A549 (cell line): ENCODE measurements at regions not wholly inside any gene's neighbourhood (a gene's known extent, or its start where the extent isn't known, plus 50 kb on each side); places are given as distances from the start of the nearest gene placed in this dataset.

ENCODE experiments used
- ATAC-seq, 2 experiments: fragments of 200-7000 bp in 1 of 2; fragments of >200 bp in 1 of 2; cut with Nextera tagmentation in 1 of 2; cut with Tn5 transposase in 1 of 2; 3 replicates each; pipeline versions ENCODE4 v1.8.0 to v1.9.1; 2018 to 2020; ENCODE audit warnings: mild to moderate bottlenecking in 1 of 2, moderate library complexity in 1 of 2
- CTCF ChIA-PET: fragments of 300-600 bp; sonication (Branson Sonifier 250); formaldehyde crosslinking; extraction: SDS; loops from one replicate; lab custom pipeline; 2021; ENCODE audit warnings: antibody characterized with exemption, inconsistent platforms; lab: Yijun Ruan, JAX
- POLR2A ChIA-PET: fragments of 350-600 bp; formaldehyde crosslinking; extraction: SDS; loops from one replicate; lab custom pipeline; 2021; ENCODE audit warnings: antibody characterized with exemption, inconsistent platforms; lab: Yijun Ruan, JAX
- DNase-seq, 2 experiments: peaks; one replicate each; pipeline versions ENCODE4 v3.0.0 to v3.0.0-alpha.2; 2011 to 2016; ENCODE audit warnings: low read depth in 1 of 2, low spot score in 1 of 2
- FAIRE-seq: peaks from 2 replicates; lab custom pipeline; 2011; peaks lifted over from hg19 to GRCh38; lab: Jason Lieb, UNC
- H3K27ac ChIP-seq, 2 experiments: fragments of >200 bp; sonication (Bioruptor Twin); formaldehyde crosslinking; 3 replicates each; pipeline ENCODE4 v1.5.1; 2016 to 2017
- H3K4me1 ChIP-seq: fragments of >200 bp; sonication (Bioruptor Twin); formaldehyde crosslinking; 3 replicates; pipeline ENCODE4 v1.6.1; 2016
- H3K4me2 ChIP-seq: fragments of >200 bp; sonication (Bioruptor Twin); formaldehyde crosslinking; 3 replicates; pipeline ENCODE4 v1.6.1; 2016
- H3K4me3 ChIP-seq: fragments of >200 bp; sonication (Bioruptor Twin); formaldehyde crosslinking; 3 replicates; pipeline ENCODE4 v1.5.1; 2016
- H3K9me3 ChIP-seq: fragments of >200 bp; sonication (Bioruptor Twin); formaldehyde crosslinking; 3 replicates; pipeline ENCODE4 v1.6.1; 2016
- CHD2 ChIP-seq: fragments of 150-350 bp; IDR thresholded peaks from 2 replicates; pipeline ENCODE4 v1.6.1; 2014; ENCODE audit warnings: low read length; ENCODE audit not compliant: partially characterized antibody
- E2F6 ChIP-seq: IDR thresholded peaks from 2 replicates; pipeline ENCODE4 v1.6.1; 2012; ENCODE audit warnings: low read depth, borderline replicate concordance
- HES2 ChIP-seq: fragments of >200 bp; sonication (Bioruptor Twin); formaldehyde crosslinking; IDR thresholded peaks from 2 replicates; pipeline ENCODE4 v1.6.1; 2016
- HMGXB4 ChIP-seq: fragments of 250-450 bp; sonication (Bioruptor Pico); IDR thresholded peaks from 2 replicates; pipeline ENCODE4 v1.5.0; 2021; ENCODE audit warnings: mild to moderate bottlenecking, moderate library complexity, borderline replicate concordance
- JUNB ChIP-seq: fragments of >200 bp; sonication (Bioruptor Twin); formaldehyde crosslinking; IDR thresholded peaks from 2 replicates; pipeline ENCODE4 v1.6.1; 2016
- KDM1A ChIP-seq: fragments of 200-600 bp; sonication (generic); IDR thresholded peaks from 2 replicates; pipeline ENCODE4 v1.6.1; 2016; ENCODE audit warnings: low read depth, mild to moderate bottlenecking
- NR3C1 ChIP-seq: fragments of >200 bp; sonication (Bioruptor Twin); formaldehyde crosslinking; IDR thresholded peaks from 3 replicates; pipeline ENCODE4 v1.6.1; 2017
- PBX3 ChIP-seq: IDR thresholded peaks from 2 replicates; pipeline ENCODE4 v1.6.1; 2012
- POLR2A ChIP-seq: IDR thresholded peaks from 2 replicates; pipeline ENCODE4 v1.6.1; 2012; ENCODE audit warnings: mild to moderate bottlenecking, low read length
- RAD21 ChIP-seq, 2 experiments: fragments of >200 bp in 1 of 2; sonication (Bioruptor Twin) in 1 of 2; formaldehyde crosslinking in 1 of 2; IDR thresholded peaks in 1 of 2; conservative IDR thresholded peaks in 1 of 2; 2 replicates in 1 of 2; 3 replicates in 1 of 2; pipeline ENCODE4 v1.6.1; 2012 to 2018; ENCODE audit warnings: inconsistent platforms in 1 of 2
- RARB ChIP-seq: fragments of 250-450 bp; sonication (Bioruptor Pico); IDR thresholded peaks from 2 replicates; pipeline ENCODE4 v1.8.0; 2021; ENCODE audit warnings: mild to moderate bottlenecking, moderate library complexity
- RFX5 ChIP-seq: fragments of 450-650 bp; IDR thresholded peaks from 2 replicates; pipeline ENCODE4 v1.7.1; 2014; ENCODE audit warnings: antibody characterized with exemption, mild to moderate bottlenecking, moderate library complexity
- RNF2 ChIP-seq: fragments of 200-600 bp; sonication (generic); IDR thresholded peaks from 2 replicates; pipeline ENCODE4 v1.6.1; 2016; ENCODE audit warnings: low read depth, mild to moderate bottlenecking, antibody characterized with exemption, moderate library complexity, borderline replicate concordance
- TFCP2L1 ChIP-seq: fragments of 250-450 bp; sonication (Bioruptor Pico); IDR thresholded peaks from 2 replicates; pipeline ENCODE4 v1.5.0; 2021; ENCODE audit warnings: mild to moderate bottlenecking
- USF2 ChIP-seq: fragments of 450-650 bp; IDR thresholded peaks from 2 replicates; pipeline ENCODE4 v1.6.1; 2014; ENCODE audit warnings: antibody characterized with exemption
- ZNF302 ChIP-seq: fragments of 250-450 bp; sonication (Bioruptor Pico); IDR thresholded peaks from 2 replicates; pipeline ENCODE4 v1.9.0; 2021; ENCODE audit warnings: inconsistent platforms, mild to moderate bottlenecking, moderate library complexity
- WGBS: methylation state at CpG from one replicate; pipeline ENCODE4 v1.1.6; 2017; ENCODE audit errors: missing lambda C conversion rate; 5-methylcytosine and 5-hydroxymethylcytosine counted together
- TF ChIP-seq, protein P1 (sequence below): fragments of >200 bp; sonication (Bioruptor Twin); formaldehyde crosslinking; IDR thresholded peaks from 3 replicates; pipeline ENCODE4 v1.6.1; 2016

DNA sequence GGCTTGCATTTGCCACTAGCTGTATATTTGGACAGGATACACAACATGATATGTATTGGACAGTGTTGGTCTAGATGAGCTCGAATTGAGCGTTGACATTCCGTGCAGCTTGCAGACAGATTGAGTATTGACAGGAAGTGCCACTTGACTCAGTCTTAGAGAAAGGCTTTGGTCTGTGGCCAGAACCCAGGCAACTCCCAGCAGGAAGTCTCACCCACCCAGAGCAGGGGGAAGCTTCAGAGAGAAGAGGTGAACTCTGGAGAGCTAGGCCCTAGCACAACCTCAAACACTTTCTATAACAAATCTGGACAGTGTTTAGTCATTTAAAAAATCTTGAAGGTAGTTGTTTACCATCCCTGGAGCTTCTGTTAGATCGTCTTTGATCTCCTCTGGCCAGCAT lies 280.5 kb downstream of the FBXW7 start:
- CTCF ChIA-PET, result no interaction called here
- TF ChIP-seq RAD21 (conservative IDR thresholded peaks at IDR 0.05 in 1 of 2, IDR thresholded peaks at IDR 0.05 in 1 of 2), result no peak
- no peak for TF ChIP-seq POLR2A
- TF ChIP-seq RFX5, result no peak
- no peak for TF ChIP-seq CHD2
- no peak for TF ChIP-seq USF2
- TF ChIP-seq TFCP2L1 (CRISPR knock-in tag), result no peak
- TF ChIP-seq NR3C1, result no peak
- TF ChIP-seq E2F6, result no peak
- TF ChIP-seq HES2, result no peak
- TF ChIP-seq HMGXB4 (CRISPR knock-in tag), result no peak
- TF ChIP-seq, protein P1, sequence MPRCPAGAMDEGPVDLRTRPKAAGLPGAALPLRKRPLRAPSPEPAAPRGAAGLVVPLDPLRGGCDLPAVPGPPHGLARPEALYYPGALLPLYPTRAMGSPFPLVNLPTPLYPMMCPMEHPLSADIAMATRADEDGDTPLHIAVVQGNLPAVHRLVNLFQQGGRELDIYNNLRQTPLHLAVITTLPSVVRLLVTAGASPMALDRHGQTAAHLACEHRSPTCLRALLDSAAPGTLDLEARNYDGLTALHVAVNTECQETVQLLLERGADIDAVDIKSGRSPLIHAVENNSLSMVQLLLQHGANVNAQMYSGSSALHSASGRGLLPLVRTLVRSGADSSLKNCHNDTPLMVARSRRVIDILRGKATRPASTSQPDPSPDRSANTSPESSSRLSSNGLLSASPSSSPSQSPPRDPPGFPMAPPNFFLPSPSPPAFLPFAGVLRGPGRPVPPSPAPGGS, result no peak
- TF ChIP-seq PBX3, result no peak
- TF ChIP-seq JUNB, result no peak
- no peak overlapping the region for H3K27ac ChIP-seq

GRCh38 chr4:152248347-152248746 lies 287.5 kb downstream of the FBXW7 start:
- Histone ChIP-seq H3K9me3 (no peaks in the 10 kb centered on the region), H3K4me3 (no peak overlapping the region), H3K4me2 (no peak overlapping the region), H3K4me1 (no peaks in the 10 kb centered on the region), H3K27ac (no peak overlapping the region)
- no peak for ATAC-seq
- ChIA-PET POLR2A (no interaction called here), CTCF (no interaction called here)
- no peak for TF ChIP-seq RNF2
- TF ChIP-seq KDM1A, result no peak
- no peak for TF ChIP-seq USF2
- no peak for TF ChIP-seq RARB (CRISPR knock-in tag)
- no peak for TF ChIP-seq ZNF302
- TF ChIP-seq POLR2A, result no peak
- FAIRE-seq, result no peak
- no peak for DNase-seq
- 60% methylated on average over 8 of the region's 9 CpGs for WGBS

More for the DNA sequence above, 280.5 kb downstream of the FBXW7 start:
- no peak overlapping the region for H3K4me2 ChIP-seq
- no peak for ATAC-seq
- H3K4me1 ChIP-seq, result no peaks in the 10 kb centered on the region
- no peak for DNase-seq
- H3K9me3 ChIP-seq, result 0 out of 3 replicates have a peak, but pooled peaks cover 4% of the 10 kb centered on the region
- FAIRE-seq, result no peak
- H3K4me3 ChIP-seq, result no peak overlapping the region
- WGBS, result 75% methylated on average over 4 of the region's 4 CpGs
- POLR2A ChIA-PET, result no interaction called here
